MM.1S (cell line): ENCODE measurements at regions not wholly inside any gene's neighbourhood (a gene's known extent, or its start where the extent isn't known, plus 50 kb on each side); places are given as distances from the start of the nearest gene placed in this dataset.

Experiments used
- EZH2 ChIP-seq: fragments of 300-600 bp; sonication (generic); optimal IDR thresholded peaks from 2 replicates; pipeline ENCODE3; 2017; ENCODE audit warnings: low read depth, mild to moderate bottlenecking, antibody characterized with exemption, low read length, mixed read lengths
- TF ChIP-seq, protein P1 (sequence below): fragments of 300-600 bp; sonication (generic); IDR thresholded peaks from 2 replicates; pipeline ENCODE4 v1.5.1; 2016; ENCODE audit warnings: antibody characterized with exemption, low read length, mixed read lengths

DNA sequence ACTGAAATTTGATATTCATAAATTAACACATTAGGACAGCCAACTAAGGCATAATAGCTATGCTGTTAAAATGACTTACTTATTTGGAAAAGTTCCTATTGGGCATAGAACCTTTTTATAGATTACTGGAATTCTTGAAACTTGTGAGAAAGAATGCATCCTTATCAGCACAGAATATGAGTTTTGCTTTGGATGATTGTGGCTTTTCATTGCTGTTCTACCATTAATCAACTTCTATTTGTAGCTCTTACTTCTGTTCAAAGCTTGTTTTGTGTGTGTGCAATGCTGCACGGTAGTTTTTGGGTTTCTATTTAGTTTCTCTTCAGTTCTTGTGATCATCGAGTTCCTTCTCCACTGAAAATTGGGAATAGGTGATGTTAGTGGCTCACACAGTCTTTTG is 152.4 kb upstream of the PELI2 start:
- TF ChIP-seq, protein P1, sequence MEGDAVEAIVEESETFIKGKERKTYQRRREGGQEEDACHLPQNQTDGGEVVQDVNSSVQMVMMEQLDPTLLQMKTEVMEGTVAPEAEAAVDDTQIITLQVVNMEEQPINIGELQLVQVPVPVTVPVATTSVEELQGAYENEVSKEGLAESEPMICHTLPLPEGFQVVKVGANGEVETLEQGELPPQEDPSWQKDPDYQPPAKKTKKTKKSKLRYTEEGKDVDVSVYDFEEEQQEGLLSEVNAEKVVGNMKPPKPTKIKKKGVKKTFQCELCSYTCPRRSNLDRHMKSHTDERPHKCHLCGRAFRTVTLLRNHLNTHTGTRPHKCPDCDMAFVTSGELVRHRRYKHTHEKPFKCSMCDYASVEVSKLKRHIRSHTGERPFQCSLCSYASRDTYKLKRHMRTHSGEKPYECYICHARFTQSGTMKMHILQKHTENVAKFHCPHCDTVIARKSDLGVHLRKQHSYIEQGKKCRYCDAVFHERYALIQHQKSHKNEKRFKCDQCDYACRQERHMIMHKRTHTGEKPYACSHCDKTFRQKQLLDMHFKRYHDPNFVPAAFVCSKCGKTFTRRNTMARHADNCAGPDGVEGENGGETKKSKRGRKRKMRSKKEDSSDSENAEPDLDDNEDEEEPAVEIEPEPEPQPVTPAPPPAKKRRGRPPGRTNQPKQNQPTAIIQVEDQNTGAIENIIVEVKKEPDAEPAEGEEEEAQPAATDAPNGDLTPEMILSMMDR: no peak
- no peak for TF ChIP-seq EZH2
